Endothelial cell of umbilical vein (primary cell): ENCODE measurements at regions not wholly inside any gene's neighbourhood (a gene's known extent, or its start where the extent isn't known, plus 50 kb on each side); places are given as distances from the start of the nearest gene placed in this dataset.

Experiments
- MAX ChIP-seq: IDR thresholded peaks from 2 replicates; pipeline ENCODE4 v1.6.1; 2011; ENCODE audit not compliant: insufficient read depth, insufficient read length
- POLR2A ChIP-seq: IDR thresholded peaks from 2 replicates; pipeline ENCODE4 v1.6.1; 2012; ENCODE audit warnings: low read depth, mild to moderate bottlenecking, control low read depth, low read length
- POLR2AphosphoS5 ChIP-seq: IDR thresholded peaks from 2 replicates; pipeline ENCODE4 v1.6.1; 2012; ENCODE audit warnings: low read depth, mild to moderate bottlenecking, control low read depth, low read length, moderate library complexity; ENCODE audit not compliant: insufficient read depth
- TF ChIP-seq, protein P1 (sequence below), 2 donors: IDR thresholded peaks; 1 replicate in 1 of 2; 2 replicates in 1 of 2; pipeline ENCODE4 v1.5.1; 2011; ENCODE audit warnings: low read length in 2 of 2, mild to moderate bottlenecking in 2 of 2, moderate library complexity in 2 of 2, control low read depth in 1 of 2, inconsistent platforms in 1 of 2, low read depth in 1 of 2; ENCODE audit not compliant: insufficient read depth in 1 of 2; ENCODE audit errors: extremely low read depth in 1 of 2

DNA sequence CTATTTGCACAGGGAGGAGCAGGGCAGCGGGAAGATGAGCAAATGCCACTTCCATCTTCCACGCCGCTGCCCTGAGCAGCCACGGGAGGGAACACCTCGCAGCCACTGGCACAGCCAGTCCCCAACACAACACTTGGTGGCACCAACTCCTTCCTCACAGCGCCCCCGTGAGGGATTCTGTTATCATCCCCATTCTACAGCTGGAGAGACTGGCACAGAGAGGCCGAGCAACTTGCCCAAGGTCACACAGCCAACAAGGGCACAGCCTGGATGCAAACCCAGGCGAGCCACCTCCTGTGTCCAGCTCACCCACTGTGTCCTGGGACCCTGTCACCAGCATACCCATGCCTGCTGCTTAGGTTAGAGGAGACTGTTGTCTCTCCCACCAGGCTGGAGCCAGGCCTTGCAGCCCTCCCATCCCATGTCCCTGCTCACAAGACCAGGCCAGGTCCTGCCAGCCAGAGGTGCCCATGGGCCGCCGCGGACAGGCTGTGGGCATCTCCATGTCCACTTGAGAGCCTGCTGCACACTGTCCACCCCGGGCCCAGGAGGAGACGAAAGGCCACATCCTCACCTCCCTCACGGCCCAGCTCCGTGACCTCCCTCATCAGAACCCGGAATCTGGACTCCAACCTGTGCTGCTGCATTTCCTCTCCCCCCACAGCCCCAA is 57.0 kb downstream of the NCOR2 start:
- TF ChIP-seq, protein P1, sequence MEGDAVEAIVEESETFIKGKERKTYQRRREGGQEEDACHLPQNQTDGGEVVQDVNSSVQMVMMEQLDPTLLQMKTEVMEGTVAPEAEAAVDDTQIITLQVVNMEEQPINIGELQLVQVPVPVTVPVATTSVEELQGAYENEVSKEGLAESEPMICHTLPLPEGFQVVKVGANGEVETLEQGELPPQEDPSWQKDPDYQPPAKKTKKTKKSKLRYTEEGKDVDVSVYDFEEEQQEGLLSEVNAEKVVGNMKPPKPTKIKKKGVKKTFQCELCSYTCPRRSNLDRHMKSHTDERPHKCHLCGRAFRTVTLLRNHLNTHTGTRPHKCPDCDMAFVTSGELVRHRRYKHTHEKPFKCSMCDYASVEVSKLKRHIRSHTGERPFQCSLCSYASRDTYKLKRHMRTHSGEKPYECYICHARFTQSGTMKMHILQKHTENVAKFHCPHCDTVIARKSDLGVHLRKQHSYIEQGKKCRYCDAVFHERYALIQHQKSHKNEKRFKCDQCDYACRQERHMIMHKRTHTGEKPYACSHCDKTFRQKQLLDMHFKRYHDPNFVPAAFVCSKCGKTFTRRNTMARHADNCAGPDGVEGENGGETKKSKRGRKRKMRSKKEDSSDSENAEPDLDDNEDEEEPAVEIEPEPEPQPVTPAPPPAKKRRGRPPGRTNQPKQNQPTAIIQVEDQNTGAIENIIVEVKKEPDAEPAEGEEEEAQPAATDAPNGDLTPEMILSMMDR (IDR thresholded peaks at IDR 0.05; ENCODE audit: extremely low read depth in 1 of 2, insufficient read depth in 1 of 2, low read depth in 1 of 2, low read length in 2 of 2) = no peak
- TF ChIP-seq POLR2A (no peak), POLR2AphosphoS5 (no peak), MAX (no peak)
